ENCODE measurements at regions not wholly inside any gene's neighbourhood (a gene's known extent, or its start where the extent isn't known, plus 50 kb on each side); places are given as distances from the start of the nearest gene placed in this dataset.

GRCh38 chr1:67615886-67616285 lies 69.1 kb upstream of the GADD45A start:
- H3K9me3 ChIP-seq (ENCODE audit: low read length) = no peaks in the 10 kb centered on the region
- intact Hi-C loops (cut with micrococcal nuclease) = no loop called here
- no peak overlapping the region for H2AFZ ChIP-seq (ENCODE audit: low read length)
- H3K27me3 ChIP-seq (ENCODE audit: low read length) = no peaks in the 10 kb centered on the region
- no peak for DNase-seq
- H3K4me3 ChIP-seq (ENCODE audit: low read length) = no peak overlapping the region
- H3K4me1 ChIP-seq (ENCODE audit: insufficient read depth, low read length) = peaks cover 35% of the 10 kb centered on the region
- no peak for ATAC-seq
- H3F3A ChIP-seq (ENCODE audit: low read length, unreplicated experiment) = no peaks in the 10 kb centered on the region
- CTCF ChIA-PET = no interaction called here
- no peaks in the 10 kb centered on the region for H3K36me3 ChIP-seq (ENCODE audit: low read depth, low read length)
- no peak overlapping the region for H3K4me2 ChIP-seq (ENCODE audit: low read length)
- no peaks in the 10 kb centered on the region for H3K9me2 ChIP-seq (replicated peaks; ENCODE audit: low read length)
- H3K9ac ChIP-seq (ENCODE audit: low read length) = no peak overlapping the region
- no peak overlapping the region for H3K27ac ChIP-seq (ENCODE audit: low read length)
- POLR2A ChIA-PET (ENCODE audit: unreplicated experiment) = no interaction called here
- no TSS peak for BruUV-seq (replicated peaks)
- no peaks in the 10 kb centered on the region for H4K20me1 ChIP-seq (ENCODE audit: low read length)
- TF ChIP-seq CTCF (conservative IDR thresholded peaks at IDR 0.05; ENCODE audit: low read depth, low read length) (no peak), EZH2phosphoT487 (IDR thresholded peaks at IDR 0.05; ENCODE audit: borderline replicate concordance, low read length) (no peak), EZH2 (IDR thresholded peaks at IDR 0.05; ENCODE audit: low read length, unreplicated experiment) (no peak)
- H3K79me2 ChIP-seq (ENCODE audit: low read length) = no peaks in the 10 kb centered on the region

DNA sequence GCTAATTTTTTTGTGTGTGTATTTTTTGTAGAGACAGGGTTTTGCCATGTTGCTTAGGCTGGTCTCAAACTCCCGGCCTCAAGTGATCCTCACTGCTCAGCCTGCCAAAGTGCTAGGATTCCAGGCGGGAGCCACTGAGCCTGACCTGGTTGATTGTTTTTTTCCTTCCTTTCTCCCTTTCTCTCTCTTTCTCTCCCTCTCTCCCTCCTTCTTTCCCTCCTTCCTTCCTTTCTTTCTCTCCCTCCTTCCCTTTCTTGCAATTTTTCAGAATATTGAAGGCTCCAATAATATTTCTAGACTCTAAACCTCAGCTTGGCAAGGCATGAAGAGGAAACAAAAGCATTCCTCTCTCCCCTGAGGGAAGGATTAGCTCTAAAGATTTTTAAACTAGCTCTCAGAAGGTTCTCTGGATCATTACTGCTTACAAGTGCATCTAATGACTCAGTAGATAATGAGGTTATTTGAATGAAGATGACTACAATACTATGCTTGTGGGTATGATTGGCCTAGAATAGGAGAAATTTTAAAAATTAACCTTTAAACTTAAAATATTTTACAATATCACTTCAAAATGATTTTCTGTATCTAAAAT lies 68.5 kb upstream of the GADD45A start:
- BruUV-seq (replicated peaks) = no TSS peak
- H3K79me2 ChIP-seq (ENCODE audit: low read length) = no peaks in the 10 kb centered on the region
- CTCF ChIA-PET = no interaction called here

More for the DNA sequence above, 68.5 kb upstream of the GADD45A start:
- ATAC-seq = no peak
- Histone ChIP-seq H3K9me3 (ENCODE audit: low read length) (no peaks in the 10 kb centered on the region), H3K9ac (ENCODE audit: low read length) (no peak overlapping the region), H2AFZ (ENCODE audit: low read length) (no peak overlapping the region), H3K4me2 (ENCODE audit: low read length) (no peak overlapping the region), H3K27ac (ENCODE audit: low read length) (no peak overlapping the region), H3K36me3 (ENCODE audit: low read depth, low read length) (no peaks in the 10 kb centered on the region), H3K4me3 (ENCODE audit: low read length) (no peak overlapping the region), H3K27me3 (ENCODE audit: low read length) (no peaks in the 10 kb centered on the region), H3K9me2 (replicated peaks; ENCODE audit: low read length) (no peaks in the 10 kb centered on the region), H3F3A (ENCODE audit: low read length, unreplicated experiment) (no peaks in the 10 kb centered on the region), H4K20me1 (ENCODE audit: low read length) (no peaks in the 10 kb centered on the region), H3K4me1 (ENCODE audit: insufficient read depth, low read length) (peaks cover 35% of the 10 kb centered on the region)
- intact Hi-C loops (cut with micrococcal nuclease) = no loop called here
- DNase-seq = no peak
- POLR2A ChIA-PET (ENCODE audit: unreplicated experiment) = no interaction called here
- TF ChIP-seq EZH2phosphoT487 (IDR thresholded peaks at IDR 0.05; ENCODE audit: borderline replicate concordance, low read length) (no peak), EZH2 (IDR thresholded peaks at IDR 0.05; ENCODE audit: low read length, unreplicated experiment) (no peak), CTCF (conservative IDR thresholded peaks at IDR 0.05; ENCODE audit: low read depth, low read length) (no peak)

All from PC-3 (cell line).